HL-60 (cell line): ENCODE measurements at regions not wholly inside any gene's neighbourhood (a gene's known extent, or its start where the extent isn't known, plus 50 kb on each side); places are given as distances from the start of the nearest gene placed in this dataset.
"Not testable (repeated sequence)": the region's sequence is repeated elsewhere in the genome, so short reads cannot be mapped to it uniquely, and the experiment has no call there.

Experiments used
- DNase-seq, 2 experiments: peaks; one replicate each; pipeline ENCODE4 v3.0.0-alpha.2; 2010 to 2020; ENCODE audit warnings: low read depth in 1 of 2, low spot score in 1 of 2
- H3K27ac ChIP-seq: fragments of 250-450 bp; sonication (Bioruptor Pico); replicated peaks from 2 replicates; pipeline ENCODE4 v1.5.1; 2020; ENCODE audit warnings: mild to moderate bottlenecking, moderate library complexity
- H3K27me3 ChIP-seq: fragments of 250-450 bp; sonication (Bioruptor Pico); 2 replicates; pipeline ENCODE4 v1.5.1; 2021; ENCODE audit warnings: mild to moderate bottlenecking, moderate library complexity; ENCODE audit not compliant: insufficient read depth, poor library complexity, severe bottlenecking
- H3K4me3 ChIP-seq: replicated peaks from 2 replicates; pipeline ENCODE4 v1.5.1; 2011; ENCODE audit warnings: mild to moderate bottlenecking, control low read depth, low read length; ENCODE audit not compliant: insufficient read depth
- GABPA ChIP-seq: IDR thresholded peaks from 2 replicates; pipeline ENCODE4 v1.6.1; 2012; ENCODE audit warnings: low read depth
- POLR2AphosphoS5 ChIP-seq: IDR thresholded peaks from 2 replicates; pipeline ENCODE4 v1.6.1; 2012; ENCODE audit warnings: low read depth
- SPI1 ChIP-seq: IDR thresholded peaks from 2 replicates; pipeline ENCODE4 v1.6.1; 2012; ENCODE audit warnings: low read depth, mild to moderate bottlenecking, borderline replicate concordance
- TF ChIP-seq, protein P1 (sequence below): IDR thresholded peaks from one replicate; pipeline ENCODE4 v1.5.1; 2011; ENCODE audit warnings: low read length, control low read depth, inconsistent platforms; ENCODE audit not compliant: insufficient read depth
- TF ChIP-seq, protein P2 (sequence below): IDR thresholded peaks from 2 replicates; pipeline ENCODE4 v1.6.1; 2012; ENCODE audit warnings: low read depth; ENCODE audit not compliant: insufficient replicate concordance

DNA sequence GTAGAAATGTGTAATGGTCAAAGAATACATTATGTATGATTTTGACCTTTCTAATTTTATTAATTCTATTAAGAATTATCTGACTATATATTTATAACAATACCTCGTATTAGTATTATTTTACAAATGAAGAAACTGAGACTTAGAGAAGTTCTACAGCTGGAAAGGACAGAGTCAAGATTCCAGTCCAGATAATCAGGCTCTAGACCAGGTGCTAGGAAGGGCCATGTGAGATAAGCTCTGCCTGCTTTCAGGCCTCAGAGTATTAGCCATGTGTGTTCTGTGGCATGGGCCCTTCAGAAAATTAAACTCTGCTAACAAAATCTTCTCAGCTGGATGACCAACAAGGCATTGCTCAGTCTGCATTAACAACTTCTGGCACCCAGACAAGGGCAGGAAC, 87.5 kb downstream of the CD200R1L start:
- Histone ChIP-seq H3K27ac (no peak overlapping the region), H3K27me3 (no peaks in the 10 kb centered on the region), H3K4me3 (no peak overlapping the region)
- DNase-seq, result no peak
- TF ChIP-seq, protein P1, sequence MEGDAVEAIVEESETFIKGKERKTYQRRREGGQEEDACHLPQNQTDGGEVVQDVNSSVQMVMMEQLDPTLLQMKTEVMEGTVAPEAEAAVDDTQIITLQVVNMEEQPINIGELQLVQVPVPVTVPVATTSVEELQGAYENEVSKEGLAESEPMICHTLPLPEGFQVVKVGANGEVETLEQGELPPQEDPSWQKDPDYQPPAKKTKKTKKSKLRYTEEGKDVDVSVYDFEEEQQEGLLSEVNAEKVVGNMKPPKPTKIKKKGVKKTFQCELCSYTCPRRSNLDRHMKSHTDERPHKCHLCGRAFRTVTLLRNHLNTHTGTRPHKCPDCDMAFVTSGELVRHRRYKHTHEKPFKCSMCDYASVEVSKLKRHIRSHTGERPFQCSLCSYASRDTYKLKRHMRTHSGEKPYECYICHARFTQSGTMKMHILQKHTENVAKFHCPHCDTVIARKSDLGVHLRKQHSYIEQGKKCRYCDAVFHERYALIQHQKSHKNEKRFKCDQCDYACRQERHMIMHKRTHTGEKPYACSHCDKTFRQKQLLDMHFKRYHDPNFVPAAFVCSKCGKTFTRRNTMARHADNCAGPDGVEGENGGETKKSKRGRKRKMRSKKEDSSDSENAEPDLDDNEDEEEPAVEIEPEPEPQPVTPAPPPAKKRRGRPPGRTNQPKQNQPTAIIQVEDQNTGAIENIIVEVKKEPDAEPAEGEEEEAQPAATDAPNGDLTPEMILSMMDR, result no peak
- TF ChIP-seq POLR2AphosphoS5 (no peak), SPI1 (no peak), GABPA (no peak)

DNA sequence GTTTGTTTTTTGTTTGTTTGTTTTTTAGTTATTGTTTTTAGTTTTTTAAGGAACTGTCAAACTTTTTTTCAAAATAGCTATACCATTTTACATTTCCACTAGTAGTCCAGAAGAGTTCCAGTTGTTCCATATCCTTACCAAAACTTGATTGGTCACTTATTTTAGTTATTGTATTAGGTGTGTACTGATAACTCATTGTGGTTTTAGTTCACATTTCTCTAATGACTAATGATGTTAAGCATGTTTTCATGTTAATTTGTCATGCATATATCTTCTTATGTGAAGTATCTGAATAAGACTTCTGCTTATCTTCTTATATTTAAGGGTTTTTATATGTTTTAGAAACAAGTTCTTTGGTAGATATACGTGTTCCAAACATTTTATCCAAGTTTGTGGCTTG, 89.5 kb downstream of the CD200R1L start:
- no peak for DNase-seq
- Histone ChIP-seq H3K27ac (no peak overlapping the region; the same call in 1 of the 2 replicates), H3K4me3 (no peak overlapping the region), H3K27me3 (no peaks in the 10 kb centered on the region)
- TF ChIP-seq, protein P1, result no peak
- TF ChIP-seq SPI1, result no peak
- TF ChIP-seq GABPA, result no peak

DNA sequence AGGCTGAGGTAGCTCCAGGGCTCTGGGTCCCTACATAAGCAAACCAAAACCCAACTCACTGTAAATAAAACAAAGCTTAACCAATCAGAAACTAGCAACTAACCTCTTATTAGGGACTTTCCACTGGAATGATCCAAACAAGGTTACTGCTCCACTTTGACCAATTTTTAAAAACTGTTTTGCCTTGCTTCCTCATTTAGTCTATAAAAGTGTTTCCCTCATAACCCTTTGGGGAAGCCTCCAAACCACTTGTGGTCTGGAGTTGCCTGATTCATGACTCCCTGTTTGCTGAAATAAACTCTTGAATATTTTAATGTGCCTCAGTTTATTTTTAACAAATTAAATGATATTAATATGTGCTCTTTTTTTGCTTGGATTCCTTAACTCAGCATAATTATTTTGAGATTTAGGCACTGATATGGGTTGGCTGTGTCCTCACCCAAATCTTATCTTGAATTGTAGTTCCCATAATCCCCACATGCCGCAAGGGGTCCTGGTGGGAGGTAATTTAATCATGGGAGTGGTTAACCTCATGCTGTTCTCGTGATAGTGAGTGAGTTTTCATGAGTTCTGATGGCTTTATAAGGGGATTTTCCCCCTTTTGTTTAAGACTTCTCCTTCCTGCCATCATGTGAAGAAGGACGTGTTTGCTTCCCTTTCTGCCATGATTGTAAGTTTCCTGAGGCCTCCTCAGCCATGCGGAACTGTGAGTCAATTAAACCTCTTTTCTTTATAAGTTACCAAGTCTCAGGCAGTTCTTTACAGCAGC, 90.6 kb downstream of the CD200R1L start:
- TF ChIP-seq GABPA, result no peak
- no peak for TF ChIP-seq POLR2AphosphoS5
- no peak; the same call in 1 of the 2 replicates for TF ChIP-seq SPI1
- TF ChIP-seq, protein P1, result no peak

DNA sequence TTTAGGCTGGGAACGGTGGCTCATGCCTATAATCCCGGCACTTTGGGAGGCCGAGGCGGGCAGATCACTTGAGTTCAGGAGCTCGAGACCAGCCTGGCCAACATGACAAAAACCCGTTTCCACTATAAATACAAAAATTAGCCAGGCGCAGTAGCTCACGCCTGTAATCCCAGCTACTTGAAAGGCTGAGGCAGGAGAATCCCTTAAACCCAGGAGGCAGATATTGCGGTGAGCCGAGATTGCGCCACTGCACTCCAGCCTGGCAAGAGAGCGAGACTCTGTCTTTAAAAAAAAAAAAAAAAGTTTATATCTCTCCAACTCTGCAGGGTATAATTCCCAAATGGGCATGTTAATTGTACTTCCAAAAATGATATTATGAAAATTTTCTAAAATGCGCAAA, 91.6 kb downstream of the CD200R1L start:
- DNase-seq, H3K27ac ChIP-seq, H3K27me3 ChIP-seq, H3K4me3 ChIP-seq: not testable (repeated sequence)

More for the DNA sequence above, 90.6 kb downstream of the CD200R1L start:
- H3K27ac ChIP-seq, result peak overlapping the region; percentile 57
- no peaks in the 10 kb centered on the region for H3K27me3 ChIP-seq
- H3K4me3 ChIP-seq, result no peak overlapping the region
- peak; percentile 42 to 56 for DNase-seq

DNA sequence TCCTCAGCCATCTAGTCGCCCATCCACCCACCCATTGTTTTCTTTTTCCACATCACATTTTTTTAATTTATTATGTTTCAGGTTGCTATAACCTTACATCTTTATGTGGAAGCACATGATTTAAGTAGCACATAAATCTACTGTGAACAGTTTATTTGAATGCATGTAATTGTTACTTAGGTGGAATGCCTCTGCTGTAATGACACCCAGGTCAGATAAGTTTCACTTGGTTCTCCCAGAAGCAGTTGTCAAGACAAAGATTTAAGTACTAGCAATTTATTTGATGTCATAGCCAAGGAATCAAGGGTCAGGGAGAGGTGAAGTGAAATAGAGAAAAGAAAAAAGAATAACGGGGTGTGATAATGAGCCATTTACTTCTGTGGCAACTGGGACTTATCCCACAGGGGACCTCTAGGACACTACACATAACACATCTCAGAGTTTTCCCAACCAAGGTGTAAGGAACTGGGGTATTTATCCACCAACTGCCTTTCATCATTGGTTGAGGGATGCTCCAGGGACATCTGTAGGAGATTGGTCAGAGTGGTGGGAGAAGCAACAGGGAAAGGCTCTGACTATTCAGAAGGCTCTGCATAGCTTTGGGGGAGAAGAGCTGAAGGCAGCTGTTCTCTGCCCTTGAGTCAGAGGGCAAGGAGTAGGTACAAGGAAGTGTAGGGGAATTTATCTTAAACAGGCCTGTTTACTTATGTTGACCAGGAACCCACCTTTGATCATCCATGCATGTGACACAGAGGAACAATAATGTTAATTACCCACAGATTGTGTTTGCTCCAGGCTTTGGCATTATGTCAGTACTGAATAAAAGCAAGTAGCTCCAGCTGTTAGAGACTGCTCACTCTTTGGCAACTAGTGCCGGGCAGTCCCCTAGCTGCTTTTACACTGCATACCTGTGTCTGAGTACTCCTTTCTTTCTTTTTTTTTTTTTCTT, 94.8 kb downstream of the CD200R1L start:
- no peak overlapping the region for H3K27ac ChIP-seq
- no peak for DNase-seq
- no peaks in the 10 kb centered on the region for H3K27me3 ChIP-seq
- no peak overlapping the region for H3K4me3 ChIP-seq
- no peak for TF ChIP-seq POLR2AphosphoS5
- TF ChIP-seq, protein P2, sequence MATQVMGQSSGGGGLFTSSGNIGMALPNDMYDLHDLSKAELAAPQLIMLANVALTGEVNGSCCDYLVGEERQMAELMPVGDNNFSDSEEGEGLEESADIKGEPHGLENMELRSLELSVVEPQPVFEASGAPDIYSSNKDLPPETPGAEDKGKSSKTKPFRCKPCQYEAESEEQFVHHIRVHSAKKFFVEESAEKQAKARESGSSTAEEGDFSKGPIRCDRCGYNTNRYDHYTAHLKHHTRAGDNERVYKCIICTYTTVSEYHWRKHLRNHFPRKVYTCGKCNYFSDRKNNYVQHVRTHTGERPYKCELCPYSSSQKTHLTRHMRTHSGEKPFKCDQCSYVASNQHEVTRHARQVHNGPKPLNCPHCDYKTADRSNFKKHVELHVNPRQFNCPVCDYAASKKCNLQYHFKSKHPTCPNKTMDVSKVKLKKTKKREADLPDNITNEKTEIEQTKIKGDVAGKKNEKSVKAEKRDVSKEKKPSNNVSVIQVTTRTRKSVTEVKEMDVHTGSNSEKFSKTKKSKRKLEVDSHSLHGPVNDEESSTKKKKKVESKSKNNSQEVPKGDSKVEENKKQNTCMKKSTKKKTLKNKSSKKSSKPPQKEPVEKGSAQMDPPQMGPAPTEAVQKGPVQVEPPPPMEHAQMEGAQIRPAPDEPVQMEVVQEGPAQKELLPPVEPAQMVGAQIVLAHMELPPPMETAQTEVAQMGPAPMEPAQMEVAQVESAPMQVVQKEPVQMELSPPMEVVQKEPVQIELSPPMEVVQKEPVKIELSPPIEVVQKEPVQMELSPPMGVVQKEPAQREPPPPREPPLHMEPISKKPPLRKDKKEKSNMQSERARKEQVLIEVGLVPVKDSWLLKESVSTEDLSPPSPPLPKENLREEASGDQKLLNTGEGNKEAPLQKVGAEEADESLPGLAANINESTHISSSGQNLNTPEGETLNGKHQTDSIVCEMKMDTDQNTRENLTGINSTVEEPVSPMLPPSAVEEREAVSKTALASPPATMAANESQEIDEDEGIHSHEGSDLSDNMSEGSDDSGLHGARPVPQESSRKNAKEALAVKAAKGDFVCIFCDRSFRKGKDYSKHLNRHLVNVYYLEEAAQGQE, result no peak
- no peak for TF ChIP-seq SPI1
- TF ChIP-seq, protein P1, result no peak
